PFSK-1 (cell line): ENCODE measurements at regions not wholly inside any gene's neighbourhood (a gene's known extent, or its start where the extent isn't known, plus 50 kb on each side); places are given as distances from the start of the nearest gene placed in this dataset.

Source experiments
- POLR2AphosphoS5 ChIP-seq: IDR thresholded peaks from 2 replicates; pipeline ENCODE4 v1.6.1; 2012; ENCODE audit warnings: low read depth, mild to moderate bottlenecking, control low read depth, low read length, moderate library complexity
- SIN3A ChIP-seq: IDR thresholded peaks from 2 replicates; pipeline ENCODE4 v1.6.1; 2012; ENCODE audit warnings: mild to moderate bottlenecking, low read length, moderate library complexity, borderline replicate concordance; ENCODE audit not compliant: insufficient read depth
- TAF1 ChIP-seq: IDR thresholded peaks from 2 replicates; pipeline ENCODE4 v1.6.1; 2012; ENCODE audit warnings: low read length, control low read depth, borderline replicate concordance; ENCODE audit not compliant: insufficient read depth
- TF ChIP-seq, protein P1 (sequence below), 2 experiments: IDR thresholded peaks; 2 replicates each; pipeline versions ENCODE4 v1.6.1 to v1.8.0; 2011 to 2012; ENCODE audit warnings: low read depth in 2 of 2, low read length in 2 of 2, control low read depth in 1 of 2, inconsistent platforms in 1 of 2, mild to moderate bottlenecking in 1 of 2, moderate library complexity in 1 of 2; ENCODE audit not compliant: insufficient read depth in 1 of 2

DNA sequence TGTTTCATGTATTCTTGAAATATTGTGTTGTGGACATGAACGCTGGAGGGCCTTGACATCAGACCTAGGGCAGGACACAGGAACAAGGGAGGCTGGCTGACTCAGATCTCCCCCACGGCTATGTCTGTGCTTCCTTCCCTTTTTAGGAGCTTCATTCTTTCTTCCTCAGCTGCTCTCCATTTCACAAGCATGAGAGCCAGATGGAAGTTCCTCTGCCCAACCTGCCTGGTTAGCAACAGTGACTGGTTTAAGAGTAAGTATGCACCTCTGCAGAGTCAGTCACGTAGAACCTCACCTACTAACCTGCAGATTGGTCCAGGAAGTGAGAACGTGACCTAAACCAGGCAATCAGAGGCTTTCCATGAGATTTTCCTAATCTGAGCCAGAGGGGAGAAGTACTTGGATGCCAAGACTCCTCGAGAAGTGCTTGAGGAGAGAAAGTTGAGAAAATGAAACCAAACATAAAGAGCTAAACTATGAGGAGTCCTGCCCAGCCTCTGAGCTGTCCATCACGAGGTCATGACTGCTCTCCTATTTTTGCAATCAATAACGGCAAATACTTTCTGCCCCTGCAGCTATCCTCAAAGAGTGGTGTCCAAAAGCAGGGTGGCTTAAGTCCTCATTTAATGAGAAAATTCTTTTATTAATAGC lies 465.2 kb upstream of the CITED2 start:
- no peak for TF ChIP-seq POLR2AphosphoS5
- TF ChIP-seq, protein P1, sequence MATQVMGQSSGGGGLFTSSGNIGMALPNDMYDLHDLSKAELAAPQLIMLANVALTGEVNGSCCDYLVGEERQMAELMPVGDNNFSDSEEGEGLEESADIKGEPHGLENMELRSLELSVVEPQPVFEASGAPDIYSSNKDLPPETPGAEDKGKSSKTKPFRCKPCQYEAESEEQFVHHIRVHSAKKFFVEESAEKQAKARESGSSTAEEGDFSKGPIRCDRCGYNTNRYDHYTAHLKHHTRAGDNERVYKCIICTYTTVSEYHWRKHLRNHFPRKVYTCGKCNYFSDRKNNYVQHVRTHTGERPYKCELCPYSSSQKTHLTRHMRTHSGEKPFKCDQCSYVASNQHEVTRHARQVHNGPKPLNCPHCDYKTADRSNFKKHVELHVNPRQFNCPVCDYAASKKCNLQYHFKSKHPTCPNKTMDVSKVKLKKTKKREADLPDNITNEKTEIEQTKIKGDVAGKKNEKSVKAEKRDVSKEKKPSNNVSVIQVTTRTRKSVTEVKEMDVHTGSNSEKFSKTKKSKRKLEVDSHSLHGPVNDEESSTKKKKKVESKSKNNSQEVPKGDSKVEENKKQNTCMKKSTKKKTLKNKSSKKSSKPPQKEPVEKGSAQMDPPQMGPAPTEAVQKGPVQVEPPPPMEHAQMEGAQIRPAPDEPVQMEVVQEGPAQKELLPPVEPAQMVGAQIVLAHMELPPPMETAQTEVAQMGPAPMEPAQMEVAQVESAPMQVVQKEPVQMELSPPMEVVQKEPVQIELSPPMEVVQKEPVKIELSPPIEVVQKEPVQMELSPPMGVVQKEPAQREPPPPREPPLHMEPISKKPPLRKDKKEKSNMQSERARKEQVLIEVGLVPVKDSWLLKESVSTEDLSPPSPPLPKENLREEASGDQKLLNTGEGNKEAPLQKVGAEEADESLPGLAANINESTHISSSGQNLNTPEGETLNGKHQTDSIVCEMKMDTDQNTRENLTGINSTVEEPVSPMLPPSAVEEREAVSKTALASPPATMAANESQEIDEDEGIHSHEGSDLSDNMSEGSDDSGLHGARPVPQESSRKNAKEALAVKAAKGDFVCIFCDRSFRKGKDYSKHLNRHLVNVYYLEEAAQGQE (IDR thresholded peaks at IDR 0.05; ENCODE audit: insufficient read depth in 1 of 2, low read depth in 2 of 2, low read length in 2 of 2): no peak
- TF ChIP-seq SIN3A: no peak
- TF ChIP-seq TAF1: no peak
